A549 (cell line): ENCODE measurements at regions not wholly inside any gene's neighbourhood (a gene's known extent, or its start where the extent isn't known, plus 50 kb on each side); places are given as distances from the start of the nearest gene placed in this dataset.

Experiments
- CEBPB ChIP-seq, 2 experiments: fragments of >200 bp in 1 of 2; sonication (Bioruptor Twin) in 1 of 2; formaldehyde crosslinking in 1 of 2; IDR thresholded peaks; 2 replicates each; pipeline ENCODE4 v1.6.1; 2012 to 2016
- CTCF ChIP-seq: fragments of >200 bp; sonication (Bioruptor Twin); formaldehyde crosslinking; IDR thresholded peaks from 3 replicates; pipeline ENCODE4 v1.5.1; 2016
- ELK1 ChIP-seq: fragments of 150-350 bp; IDR thresholded peaks from 2 replicates; pipeline ENCODE4 v1.6.1; 2014; ENCODE audit warnings: low read depth, mild to moderate bottlenecking, low read length
- FOSL2 ChIP-seq, 2 experiments: fragments of 450-650 bp in 1 of 2; fragments of >200 bp in 1 of 2; sonication (Bioruptor Twin) in 1 of 2; formaldehyde crosslinking; IDR thresholded peaks; 2 replicates each; pipeline versions ENCODE4 v1.5.0 to v1.6.1; 2016 to 2020; ENCODE audit warnings: mild to moderate bottlenecking in 1 of 2, moderate library complexity in 1 of 2
- MYC ChIP-seq: IDR thresholded peaks from 2 replicates; pipeline ENCODE4 v1.6.1; 2012; ENCODE audit warnings: mild to moderate bottlenecking, inconsistent platforms, low read length, improper control_type of control experiment, borderline replicate concordance
- POLR2A ChIP-seq: IDR thresholded peaks from 2 replicates; pipeline ENCODE4 v1.6.1; 2012; ENCODE audit warnings: mild to moderate bottlenecking, low read length
- RAD21 ChIP-seq, 2 experiments: fragments of >200 bp in 1 of 2; sonication (Bioruptor Twin) in 1 of 2; formaldehyde crosslinking in 1 of 2; IDR thresholded peaks in 1 of 2; conservative IDR thresholded peaks in 1 of 2; 2 replicates in 1 of 2; 3 replicates in 1 of 2; pipeline ENCODE4 v1.6.1; 2012 to 2018; ENCODE audit warnings: inconsistent platforms in 1 of 2

GRCh38 chr20:9930142-9930541 lies 91.3 kb upstream of the PAK5 start:
- TF ChIP-seq CTCF: no peak
- TF ChIP-seq CEBPB (IDR thresholded peaks at IDR 0.05): no peak
- TF ChIP-seq FOSL2 (IDR thresholded peaks at IDR 0.05): no peak
- TF ChIP-seq FOSL2 (CRISPR knock-in tag; IDR thresholded peaks at IDR 0.05): no peak
- no peak for TF ChIP-seq MYC
- no peak for TF ChIP-seq POLR2A
- TF ChIP-seq ELK1: no peak
- TF ChIP-seq RAD21 (conservative IDR thresholded peaks at IDR 0.05 in 1 of 2, IDR thresholded peaks at IDR 0.05 in 1 of 2): no peak
